Ishikawa (cell line): ENCODE measurements at regions not wholly inside any gene's neighbourhood (a gene's known extent, or its start where the extent isn't known, plus 50 kb on each side); places are given as distances from the start of the nearest gene placed in this dataset.

ENCODE experiments used
- EGR1 ChIP-seq: IDR thresholded peaks from 2 replicates; pipeline ENCODE4 v1.6.1; 2012
- FOXM1 ChIP-seq: IDR thresholded peaks from 2 replicates; pipeline ENCODE4 v1.6.1; 2012; ENCODE audit warnings: low read depth, borderline replicate concordance
- TAF1 ChIP-seq: IDR thresholded peaks from 2 replicates; pipeline ENCODE4 v1.6.1; 2012; ENCODE audit warnings: low read depth, mild to moderate bottlenecking
- TCF12 ChIP-seq: IDR thresholded peaks from 2 replicates; pipeline ENCODE4 v1.6.1; 2012; ENCODE audit warnings: low read depth
- YY1 ChIP-seq: IDR thresholded peaks from 2 replicates; pipeline ENCODE4 v1.6.1; 2012; ENCODE audit warnings: low read depth
- ZBTB7A ChIP-seq: IDR thresholded peaks from 2 replicates; pipeline ENCODE4 v1.6.1; 2012; ENCODE audit warnings: low read depth
- TF ChIP-seq, protein P1 (sequence below): IDR thresholded peaks from 2 replicates; pipeline ENCODE4 v1.6.1; 2012
- TF ChIP-seq, protein P2 (sequence below): IDR thresholded peaks from 2 replicates; pipeline ENCODE4 v1.6.1; 2012; ENCODE audit warnings: low read depth, mild to moderate bottlenecking

DNA sequence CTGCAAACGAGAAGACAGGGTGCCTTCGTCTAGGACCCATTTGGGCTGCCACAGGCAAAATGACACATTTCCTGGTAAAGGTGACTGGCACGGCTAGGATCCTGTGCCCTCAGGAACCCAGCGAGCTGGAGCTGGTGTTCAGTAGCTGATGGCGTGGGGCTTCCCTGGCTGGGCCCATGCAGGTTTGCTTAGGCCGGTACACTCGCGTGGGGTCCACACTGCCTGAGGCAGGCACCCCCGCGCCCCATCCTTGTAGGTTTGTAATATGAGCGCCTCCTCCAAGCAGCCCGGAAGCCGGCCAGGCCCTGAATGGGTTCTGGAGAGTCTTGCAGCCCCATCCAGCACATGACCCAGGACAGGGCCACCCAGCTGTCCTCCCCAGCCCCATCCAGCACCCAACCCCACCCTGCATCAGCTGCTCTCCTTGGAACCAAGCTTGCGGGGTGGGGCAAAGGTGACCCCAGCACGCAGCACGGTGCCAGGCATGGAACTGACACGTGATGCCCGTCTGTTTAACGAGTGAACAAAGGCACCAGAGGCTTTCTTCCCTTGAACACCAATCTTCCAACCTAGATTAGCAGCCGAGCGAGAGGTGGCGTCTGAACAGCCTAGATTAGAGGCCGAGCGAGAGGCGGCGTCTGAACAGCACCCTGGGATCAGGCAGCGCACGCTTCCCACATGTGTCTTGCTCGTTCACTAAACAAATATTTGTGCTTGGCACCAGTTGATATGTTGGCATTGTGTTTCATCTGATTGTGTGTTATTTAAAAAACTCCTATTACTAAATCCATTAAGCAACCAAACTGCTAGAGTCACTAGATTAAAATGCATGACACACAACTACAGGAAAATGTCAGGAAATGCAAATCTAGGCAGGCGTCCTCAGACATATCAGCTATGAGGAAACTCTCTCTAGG lies 112.1 kb downstream of the DLL1 start:
- TF ChIP-seq FOXM1, result no peak
- no peak for TF ChIP-seq EGR1
- TF ChIP-seq, protein P1, sequence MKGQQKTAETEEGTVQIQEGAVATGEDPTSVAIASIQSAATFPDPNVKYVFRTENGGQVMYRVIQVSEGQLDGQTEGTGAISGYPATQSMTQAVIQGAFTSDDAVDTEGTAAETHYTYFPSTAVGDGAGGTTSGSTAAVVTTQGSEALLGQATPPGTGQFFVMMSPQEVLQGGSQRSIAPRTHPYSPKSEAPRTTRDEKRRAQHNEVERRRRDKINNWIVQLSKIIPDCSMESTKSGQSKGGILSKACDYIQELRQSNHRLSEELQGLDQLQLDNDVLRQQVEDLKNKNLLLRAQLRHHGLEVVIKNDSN, result no peak
- no peak for TF ChIP-seq TAF1
- no peak for TF ChIP-seq YY1
- TF ChIP-seq ZBTB7A, result no peak
- TF ChIP-seq, protein P2, sequence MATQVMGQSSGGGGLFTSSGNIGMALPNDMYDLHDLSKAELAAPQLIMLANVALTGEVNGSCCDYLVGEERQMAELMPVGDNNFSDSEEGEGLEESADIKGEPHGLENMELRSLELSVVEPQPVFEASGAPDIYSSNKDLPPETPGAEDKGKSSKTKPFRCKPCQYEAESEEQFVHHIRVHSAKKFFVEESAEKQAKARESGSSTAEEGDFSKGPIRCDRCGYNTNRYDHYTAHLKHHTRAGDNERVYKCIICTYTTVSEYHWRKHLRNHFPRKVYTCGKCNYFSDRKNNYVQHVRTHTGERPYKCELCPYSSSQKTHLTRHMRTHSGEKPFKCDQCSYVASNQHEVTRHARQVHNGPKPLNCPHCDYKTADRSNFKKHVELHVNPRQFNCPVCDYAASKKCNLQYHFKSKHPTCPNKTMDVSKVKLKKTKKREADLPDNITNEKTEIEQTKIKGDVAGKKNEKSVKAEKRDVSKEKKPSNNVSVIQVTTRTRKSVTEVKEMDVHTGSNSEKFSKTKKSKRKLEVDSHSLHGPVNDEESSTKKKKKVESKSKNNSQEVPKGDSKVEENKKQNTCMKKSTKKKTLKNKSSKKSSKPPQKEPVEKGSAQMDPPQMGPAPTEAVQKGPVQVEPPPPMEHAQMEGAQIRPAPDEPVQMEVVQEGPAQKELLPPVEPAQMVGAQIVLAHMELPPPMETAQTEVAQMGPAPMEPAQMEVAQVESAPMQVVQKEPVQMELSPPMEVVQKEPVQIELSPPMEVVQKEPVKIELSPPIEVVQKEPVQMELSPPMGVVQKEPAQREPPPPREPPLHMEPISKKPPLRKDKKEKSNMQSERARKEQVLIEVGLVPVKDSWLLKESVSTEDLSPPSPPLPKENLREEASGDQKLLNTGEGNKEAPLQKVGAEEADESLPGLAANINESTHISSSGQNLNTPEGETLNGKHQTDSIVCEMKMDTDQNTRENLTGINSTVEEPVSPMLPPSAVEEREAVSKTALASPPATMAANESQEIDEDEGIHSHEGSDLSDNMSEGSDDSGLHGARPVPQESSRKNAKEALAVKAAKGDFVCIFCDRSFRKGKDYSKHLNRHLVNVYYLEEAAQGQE, result no peak
- TF ChIP-seq TCF12, result no peak
